OCI-M2 (cell line): ENCODE measurements at regions not wholly inside any gene's neighbourhood (a gene's known extent, or its start where the extent isn't known, plus 50 kb on each side); places are given as distances from the start of the nearest gene placed in this dataset.

Experiments
- DNase-seq: peaks from one replicate; lab custom pipeline; 2025; ENCODE audit not compliant: unreplicated experiment; lab: John Stamatoyannopoulos, UW

DNA sequence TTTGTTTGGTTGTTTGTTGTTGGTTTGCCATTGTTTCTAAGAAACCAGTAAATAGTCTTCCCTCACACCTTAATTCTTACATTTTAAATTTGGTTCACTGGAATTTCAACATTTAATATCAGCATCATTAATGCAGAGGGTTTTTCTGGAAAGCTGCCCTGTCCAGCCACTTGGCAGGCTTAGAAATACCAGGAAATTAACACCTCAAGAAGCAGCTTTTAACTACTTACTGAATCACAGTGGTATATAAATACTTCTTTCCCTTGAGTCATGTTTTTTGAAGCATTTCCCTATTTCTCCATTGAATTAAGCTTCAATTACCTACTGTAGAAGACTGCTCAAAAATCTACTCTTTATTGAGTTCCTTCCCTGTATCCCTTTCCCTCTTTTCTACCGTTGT lies 1221.1 kb upstream of the ADGRL3 start:
- DNase-seq = no peak

DNA sequence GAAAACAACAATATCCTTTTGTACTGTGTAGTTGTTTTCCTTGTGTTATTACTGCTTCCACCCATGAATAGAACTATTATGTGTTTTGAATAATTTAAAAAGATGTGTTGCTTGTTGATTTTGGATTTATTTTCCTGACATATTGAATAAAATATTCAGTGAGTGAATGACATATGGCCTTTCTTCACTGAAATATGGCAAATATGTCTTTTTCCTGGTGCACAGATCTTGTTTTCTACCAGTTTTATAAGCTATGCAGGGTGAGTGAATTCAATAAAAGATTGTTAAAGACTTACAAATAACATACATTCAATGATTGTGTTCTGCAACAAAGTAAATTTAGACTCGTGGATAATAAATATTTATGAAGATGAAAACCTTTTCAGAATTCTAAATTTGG lies 1216.3 kb upstream of the ADGRL3 start:
- DNase-seq = no peak

DNA sequence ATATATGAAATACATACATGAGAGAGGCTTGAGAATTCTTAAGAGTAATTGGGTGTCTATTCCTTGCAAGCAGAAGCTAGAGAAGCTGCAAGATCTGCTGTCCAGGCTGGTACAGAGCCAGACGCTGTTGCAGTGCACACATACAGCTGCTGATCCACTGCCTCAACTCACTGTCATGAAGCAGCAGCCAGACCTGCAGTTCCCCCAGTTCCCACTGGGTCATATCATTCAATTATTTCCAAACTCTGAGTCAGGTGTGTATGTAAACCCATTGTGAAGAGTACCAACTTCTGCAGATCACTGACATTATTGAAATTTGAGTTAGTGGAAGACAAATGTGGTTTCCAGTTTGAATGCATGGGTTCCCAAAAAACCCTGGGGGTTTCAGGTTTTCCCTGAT lies 1212.8 kb upstream of the ADGRL3 start:
- DNase-seq = no peak

DNA sequence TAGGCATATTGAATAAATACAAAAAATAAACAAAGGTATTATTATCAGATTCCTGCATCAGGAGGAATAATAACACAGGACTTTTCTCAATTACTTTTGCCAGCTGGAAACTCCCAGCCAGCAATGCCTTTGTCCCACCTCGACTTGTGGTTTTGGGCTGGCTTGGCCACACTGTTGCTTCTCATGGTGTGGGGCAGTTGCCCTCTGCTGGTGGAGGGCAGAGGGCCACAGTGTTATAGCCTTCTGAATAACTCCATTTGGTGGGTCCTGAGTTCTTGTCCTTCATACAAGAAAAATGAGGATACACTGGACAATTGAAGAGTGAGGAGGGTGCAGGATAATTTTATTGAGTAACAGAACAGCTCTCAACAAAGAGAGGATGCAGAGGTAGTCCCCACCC lies 1206.0 kb upstream of the ADGRL3 start:
- DNase-seq = no peak

DNA sequence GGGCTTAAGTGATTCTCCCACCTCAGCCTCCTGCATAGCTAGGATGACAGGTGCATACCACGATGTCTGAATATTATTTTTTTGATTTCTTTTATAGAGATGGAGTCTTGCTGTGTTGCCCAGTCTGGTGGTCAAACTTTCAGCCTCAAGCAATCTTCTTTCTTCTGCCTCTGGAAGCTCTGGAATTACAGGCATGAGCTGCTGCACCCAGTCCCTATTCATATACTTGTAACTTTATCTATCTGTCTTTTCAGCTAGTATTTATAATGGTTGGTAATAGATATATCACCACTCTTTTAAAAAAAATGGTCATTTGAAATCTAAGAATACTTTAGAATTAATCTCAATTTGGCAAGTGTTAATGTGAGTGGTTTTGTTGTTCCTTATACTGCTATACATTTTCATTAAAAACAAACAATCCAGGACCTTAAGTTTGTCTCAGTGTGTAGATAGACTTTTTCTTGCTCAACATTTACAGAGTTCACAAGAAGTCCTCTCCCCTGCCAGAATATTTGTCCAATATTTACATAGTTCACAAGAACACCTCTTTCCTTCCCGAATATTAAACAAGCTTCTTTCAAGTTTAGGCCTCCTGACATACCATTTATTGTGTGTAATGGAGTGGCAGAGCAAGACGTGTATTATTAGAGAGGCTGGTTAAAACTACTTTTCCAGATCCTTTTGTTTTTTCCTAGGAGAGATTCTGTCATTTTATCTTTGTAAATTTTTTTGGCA lies 1197.4 kb upstream of the ADGRL3 start:
- no peak for DNase-seq

DNA sequence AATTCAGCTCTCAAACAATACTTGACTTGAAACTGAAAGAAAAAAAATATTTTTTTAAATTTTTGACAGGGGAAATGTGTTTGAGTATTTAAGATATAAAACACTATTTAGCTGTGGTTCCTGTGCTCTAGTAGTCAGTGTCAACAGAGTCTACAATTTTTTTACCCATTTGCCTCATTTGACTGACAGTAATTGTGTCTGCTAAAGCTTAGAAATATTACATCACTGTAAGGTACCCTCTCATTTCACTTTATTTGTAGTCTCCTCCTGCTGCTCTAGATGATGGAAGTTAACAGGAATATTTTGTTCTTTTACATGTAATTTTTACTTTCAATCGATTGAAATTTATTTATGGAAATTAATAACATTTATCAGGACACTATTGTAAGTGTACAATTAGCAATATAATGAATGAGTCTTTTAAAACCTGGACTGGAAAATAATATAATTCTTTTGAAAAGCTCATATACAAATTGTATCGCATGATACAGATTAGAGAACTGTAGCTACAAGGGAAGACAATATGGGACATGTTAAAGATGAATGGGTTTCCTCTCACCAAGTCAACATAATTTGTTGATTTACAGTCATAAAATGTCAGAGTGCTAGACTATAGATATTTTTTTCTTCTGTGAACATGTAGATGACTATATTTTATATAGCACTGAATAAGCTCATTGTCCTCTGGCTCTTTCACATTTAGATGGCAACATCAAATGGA lies 1186.5 kb upstream of the ADGRL3 start:
- DNase-seq = no peak

DNA sequence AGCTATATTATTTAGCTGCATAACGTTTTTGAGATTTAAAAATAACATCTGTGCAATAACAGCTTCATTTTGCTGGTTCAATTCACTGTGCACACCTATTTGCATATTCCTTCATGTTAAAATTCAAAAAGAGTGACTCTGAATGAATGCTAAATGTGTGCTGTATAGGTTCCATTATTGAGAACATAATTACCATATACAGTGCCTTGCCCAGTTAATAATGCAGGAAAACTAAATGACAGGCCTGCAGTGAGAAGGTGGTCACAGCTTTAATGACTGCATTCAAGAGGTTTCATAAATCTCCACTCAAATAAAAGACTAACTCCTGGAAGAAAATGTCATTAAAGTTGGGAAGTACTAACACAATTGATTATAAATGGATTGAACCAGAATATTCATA lies 1183.2 kb upstream of the ADGRL3 start:
- DNase-seq = no peak

DNA sequence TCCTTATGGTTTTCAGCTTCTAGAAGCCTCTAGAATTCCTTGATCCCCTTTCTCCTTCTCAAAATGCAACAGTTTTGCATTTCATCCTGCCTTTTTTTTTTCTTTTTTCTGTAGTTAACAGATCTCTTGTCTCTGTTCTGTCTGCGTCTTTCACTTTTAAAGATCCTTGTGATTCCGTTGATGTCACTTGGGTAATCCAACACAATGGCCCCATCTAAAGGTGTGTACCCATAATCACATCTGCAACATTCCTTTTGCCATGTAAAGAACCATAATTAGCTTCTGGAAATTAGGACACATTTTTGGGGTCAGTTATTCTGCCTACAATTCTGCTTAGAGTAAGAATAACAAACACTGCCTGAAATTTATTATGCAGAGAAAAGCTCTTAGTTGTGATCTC lies 1180.9 kb upstream of the ADGRL3 start:
- no peak for DNase-seq

DNA sequence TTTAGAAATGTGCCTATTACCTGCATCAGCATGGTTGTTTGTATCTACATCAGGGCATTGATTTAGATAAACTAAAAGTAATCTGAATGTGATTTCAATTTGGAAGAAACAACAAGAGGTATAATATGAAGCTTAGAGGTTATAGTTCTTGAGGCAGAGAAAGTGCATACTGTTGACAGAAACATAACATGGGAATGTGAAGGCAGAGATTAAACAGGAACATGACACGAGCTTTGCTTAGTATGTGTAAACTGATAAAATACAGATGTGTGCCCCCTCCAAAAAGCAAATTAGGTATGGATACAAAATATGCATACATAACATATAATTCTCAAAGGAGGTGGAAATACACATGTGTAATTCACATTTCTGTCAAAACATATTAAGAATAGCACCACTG lies 1180.2 kb upstream of the ADGRL3 start:
- no peak for DNase-seq

DNA sequence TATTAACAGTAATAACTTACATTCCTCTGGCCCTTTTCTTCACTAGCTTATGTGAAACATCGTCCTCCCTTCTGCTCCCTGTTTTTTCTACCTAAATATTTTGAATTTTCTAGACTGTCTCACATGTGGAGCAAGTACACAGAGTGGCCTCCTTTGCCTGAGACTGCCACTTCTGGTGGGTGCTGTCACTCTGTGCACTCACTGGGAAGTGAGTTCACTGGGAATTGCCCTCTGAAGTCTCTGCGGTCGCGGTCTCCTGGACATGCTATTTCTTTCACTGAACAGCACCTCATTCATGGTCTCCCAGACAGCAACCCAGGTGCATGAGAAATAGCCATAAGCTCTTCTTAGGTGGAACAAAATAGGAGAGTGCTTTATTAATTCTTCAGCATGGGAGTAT lies 1179.7 kb upstream of the ADGRL3 start:
- DNase-seq = no peak

DNA sequence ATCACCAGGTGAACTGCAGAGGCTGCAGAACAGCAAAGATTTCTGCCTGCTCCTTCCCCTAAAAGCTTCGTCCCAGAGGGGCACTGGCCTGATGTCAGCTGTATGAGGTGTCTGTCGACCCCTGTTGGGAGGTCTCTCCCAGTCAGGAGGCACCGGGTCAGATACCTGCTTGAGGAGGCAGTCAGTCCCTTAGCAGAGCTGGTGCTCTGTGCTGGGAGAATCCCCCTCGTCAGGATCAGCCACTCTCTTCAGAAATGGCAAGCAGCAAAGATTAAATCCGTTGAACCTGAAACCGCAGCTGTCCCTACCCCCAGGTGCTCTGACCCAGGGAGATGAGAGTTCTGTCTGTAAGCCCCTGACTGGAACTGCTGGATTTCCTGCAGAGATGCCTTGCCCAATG lies 1166.3 kb upstream of the ADGRL3 start:
- DNase-seq = no peak

DNA sequence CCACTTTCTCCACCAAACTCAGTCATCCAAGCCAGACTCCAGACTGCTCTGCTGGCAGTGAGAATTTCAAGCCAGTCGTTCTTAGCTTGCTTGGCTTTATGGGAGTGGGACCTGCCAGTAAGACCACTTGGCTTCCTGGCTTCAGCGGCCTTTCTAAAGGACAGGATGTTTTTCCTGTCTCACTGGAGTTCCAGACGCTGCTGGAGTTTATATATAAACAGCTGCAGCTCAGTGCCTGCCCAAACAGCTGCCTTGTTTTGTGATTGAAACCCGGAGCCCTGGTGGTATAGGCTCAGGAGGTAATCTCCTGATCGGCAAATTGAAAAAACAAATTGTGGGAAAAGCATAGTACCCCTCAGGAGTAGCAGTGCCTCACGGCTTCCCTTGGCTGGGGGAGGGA lies 1165.8 kb upstream of the ADGRL3 start:
- no peak for DNase-seq

DNA sequence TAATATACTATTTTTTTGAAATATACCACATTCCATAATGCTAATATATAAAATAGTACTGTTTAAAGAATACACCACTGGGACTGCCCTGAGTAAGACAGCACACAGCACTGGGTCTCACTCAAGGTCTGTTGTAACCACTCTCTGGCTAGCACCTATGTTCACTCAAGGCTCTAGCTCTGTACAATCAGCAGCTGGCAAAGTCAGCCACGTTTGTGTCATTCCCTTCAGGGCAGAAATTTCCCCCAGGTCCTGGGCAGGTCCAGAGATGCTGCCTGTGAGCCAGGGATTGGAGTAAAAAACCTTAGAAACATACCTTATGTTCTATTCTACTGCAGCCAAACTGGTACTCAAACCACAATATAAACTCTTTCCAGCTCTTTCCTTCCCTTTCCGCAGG lies 1160.2 kb upstream of the ADGRL3 start:
- DNase-seq = no peak

DNA sequence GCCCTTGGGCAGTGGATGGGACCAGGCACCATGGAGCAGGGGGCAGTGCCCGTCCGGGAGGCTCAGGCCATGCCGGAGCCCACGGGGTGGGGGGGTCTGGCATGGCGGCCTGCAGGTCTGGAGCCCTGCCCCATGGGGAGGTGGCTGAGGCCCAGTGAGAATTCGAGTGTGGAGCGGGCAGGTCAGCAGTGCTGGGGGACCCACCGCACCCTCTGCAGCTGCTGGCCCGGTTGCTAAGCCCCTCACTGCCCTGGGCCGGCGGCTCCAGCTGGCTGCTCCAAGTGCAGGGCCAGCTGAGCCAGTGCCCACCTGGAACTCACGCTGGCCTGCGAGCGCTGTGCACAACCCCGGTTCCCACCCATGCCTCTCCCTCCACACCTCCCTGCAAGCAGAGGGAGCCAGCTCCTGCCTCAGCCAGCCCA lies 1157.9 kb upstream of the ADGRL3 start:
- DNase-seq = no peak

DNA sequence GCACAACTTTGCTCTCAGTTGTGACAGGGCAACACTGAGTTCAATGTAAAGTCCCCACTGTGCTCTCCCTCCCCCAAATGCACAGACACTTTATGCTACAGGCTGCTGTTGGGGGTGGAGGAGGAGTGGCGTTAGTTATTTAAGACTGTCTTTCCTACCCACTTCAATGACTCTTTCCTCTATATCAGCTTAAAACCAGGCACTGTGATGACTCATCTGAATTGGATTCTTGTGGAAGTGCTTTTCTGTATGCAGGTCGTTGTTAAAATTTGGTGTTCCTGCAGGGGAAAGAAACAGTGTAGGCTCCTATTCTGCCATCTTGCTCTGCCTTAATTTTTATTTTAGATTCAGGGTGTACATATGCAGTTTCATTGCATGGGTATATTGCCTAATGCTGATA lies 1157.2 kb upstream of the ADGRL3 start:
- DNase-seq = no peak

DNA sequence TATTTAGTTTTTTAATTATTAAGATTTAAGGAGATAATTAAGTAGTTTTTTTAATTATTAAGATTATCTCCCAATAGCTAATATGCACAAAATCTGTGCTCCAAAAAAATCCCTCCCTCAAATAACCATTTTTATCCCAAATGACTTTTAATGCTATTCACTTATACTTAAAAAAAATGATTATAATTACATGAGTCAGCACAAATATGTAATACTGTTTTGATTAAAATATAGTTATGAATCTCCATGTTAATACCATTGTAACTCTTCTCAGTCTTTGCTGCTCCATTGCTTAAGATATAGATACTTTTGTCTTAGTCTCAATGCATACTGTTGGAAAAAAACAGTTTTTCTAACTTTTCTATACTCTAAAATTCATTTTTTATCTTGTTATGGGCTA lies 1121.1 kb upstream of the ADGRL3 start:
- DNase-seq = no peak

DNA sequence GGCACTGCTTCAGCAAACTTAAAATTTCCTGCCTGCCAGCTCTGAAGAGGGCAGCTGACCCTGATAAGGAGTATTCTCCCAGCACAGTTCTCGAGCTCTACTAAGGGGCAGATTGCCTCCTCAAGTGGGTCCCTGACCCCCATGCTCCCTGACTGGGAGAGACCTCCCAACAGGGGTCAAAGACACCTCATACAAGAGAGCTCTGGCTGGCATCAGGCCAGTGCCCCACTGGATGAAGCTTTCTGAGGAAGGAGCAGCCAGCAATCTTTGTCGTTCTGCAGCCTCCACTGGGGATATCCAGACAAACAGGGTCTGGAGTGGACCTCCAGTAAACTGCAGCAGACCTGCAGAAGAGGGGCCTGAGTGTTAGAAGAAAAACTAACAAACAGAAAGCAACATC lies 1118.3 kb upstream of the ADGRL3 start:
- no peak for DNase-seq

DNA sequence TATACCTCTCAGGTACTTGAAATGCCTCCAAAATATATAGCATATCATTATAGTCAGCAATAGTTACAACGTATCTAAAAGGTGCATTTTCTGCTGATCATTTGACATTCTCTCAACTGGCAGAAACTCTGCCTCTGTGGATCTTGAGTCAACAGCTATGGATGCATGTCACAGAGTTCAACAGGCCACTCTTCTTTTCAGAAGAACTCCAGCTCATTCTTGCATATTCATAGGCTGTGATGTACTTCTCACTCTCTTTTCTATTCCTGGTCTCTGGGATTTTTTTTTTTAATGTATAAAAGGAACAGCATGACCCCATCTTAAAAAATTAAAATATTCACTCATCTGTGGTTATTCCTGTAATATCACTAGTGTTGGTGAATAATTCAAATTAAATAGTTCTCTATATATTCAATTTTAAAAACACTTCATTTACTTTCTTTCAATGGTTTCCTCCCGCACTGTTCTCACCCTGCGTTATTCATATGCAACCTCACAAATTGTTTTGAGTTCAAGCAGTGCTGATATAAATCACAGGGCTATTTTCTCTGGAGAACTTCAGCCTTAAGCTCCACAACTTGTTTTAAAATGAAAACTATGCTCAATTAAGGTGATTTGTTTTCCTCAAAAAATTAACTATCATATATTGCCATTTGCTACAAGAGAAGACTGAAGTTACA lies 1111.2 kb upstream of the ADGRL3 start:
- no peak for DNase-seq

DNA sequence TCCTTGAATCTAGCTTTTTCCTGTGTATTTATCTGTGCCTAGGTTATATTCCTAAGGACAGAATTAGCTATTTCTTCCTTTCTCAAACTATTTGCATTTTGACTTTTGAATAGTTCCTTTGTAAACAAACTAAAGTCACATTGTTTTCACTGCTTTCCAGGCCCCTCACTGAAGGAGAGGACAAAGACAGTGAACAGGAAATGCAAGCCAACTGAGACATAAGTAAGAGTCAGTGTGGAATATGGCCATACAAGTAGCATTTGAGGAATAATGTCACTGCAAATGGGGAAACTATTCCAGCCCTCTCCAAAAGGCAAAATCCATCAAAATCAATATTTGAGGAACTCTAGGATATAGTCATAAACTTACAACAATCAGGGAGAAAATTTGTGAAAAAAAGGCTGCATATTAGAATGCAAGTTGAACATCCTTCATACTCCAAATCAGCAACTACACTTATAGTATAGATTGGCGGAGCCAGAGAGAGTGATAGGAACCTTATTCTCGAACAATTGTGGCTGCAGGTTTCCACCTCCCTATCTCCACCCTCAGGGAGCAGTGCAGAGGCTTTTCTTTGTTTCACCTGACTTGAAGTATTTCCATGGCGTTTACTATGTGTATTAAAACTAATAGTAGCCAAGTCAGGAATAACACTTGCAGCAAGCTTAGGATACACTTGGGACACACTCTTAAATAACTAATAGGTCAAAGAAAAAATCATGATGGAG lies 1110.4 kb upstream of the ADGRL3 start:
- no peak for DNase-seq

DNA sequence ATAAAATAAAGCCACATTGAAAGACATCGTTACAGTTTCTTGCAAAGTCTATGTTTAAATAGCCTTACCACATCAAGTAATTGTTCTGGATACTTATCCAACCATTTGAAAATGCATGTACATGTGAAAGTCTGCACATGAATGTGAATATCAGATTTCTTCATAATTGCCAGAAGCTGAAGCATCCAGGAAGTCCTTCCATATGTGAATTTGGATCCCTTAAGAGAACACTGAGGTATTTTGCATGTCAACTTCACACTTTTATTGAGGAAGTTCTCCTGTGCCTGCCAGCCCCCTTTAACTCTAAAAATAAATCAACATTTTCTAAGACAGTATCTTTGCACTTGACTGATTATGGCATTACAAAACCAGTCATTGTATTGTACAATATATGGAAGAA lies 1103.5 kb upstream of the ADGRL3 start:
- no peak for DNase-seq

DNA sequence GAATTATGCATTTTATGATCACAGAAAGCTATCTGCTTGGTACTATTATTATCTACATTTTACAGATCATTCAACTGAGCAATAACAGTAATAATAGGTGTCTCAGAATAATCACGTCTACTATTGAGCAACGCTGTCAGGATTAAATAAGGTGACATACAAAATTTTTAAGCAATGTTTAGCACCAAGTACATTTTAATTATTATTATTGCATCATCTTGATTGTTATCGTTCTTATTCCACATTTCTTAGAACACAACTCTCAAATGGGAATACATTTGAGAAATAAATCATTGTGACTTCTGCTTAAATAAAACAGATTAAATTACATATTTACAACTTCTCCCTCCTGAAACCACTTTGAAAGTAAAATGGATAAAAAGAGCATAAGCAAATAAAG lies 1083.5 kb upstream of the ADGRL3 start:
- no peak for DNase-seq
